Tibial artery (tissue), 4 donors: ENCODE measurements at regions not wholly inside any gene's neighbourhood (a gene's known extent, or its start where the extent isn't known, plus 50 kb on each side); places are given as distances from the start of the nearest gene placed in this dataset.
"Not testable (repeated sequence)": the region's sequence is repeated elsewhere in the genome, so short reads cannot be mapped to it uniquely, and the experiment has no call there.

Experiments used
- DNase-seq, 2 donors: peaks; one replicate each; pipeline ENCODE4 v3.0.0-alpha.2; 2019
- H3K27ac ChIP-seq, 2 donors: fragments of 200-600 bp; sonication (generic) in 1 of 2; 1 replicate in 1 of 2; 2 replicates in 1 of 2; pipeline ENCODE4 v1.5.1; 2018 to 2019; ENCODE audit warnings: mild to moderate bottlenecking in 1 of 2
- H3K27me3 ChIP-seq, 2 donors: fragments of 200-600 bp; sonication (generic) in 1 of 2; one replicate each; pipeline versions ENCODE4 v1.5.1 to v1.6.0; 2016 to 2019
- H3K36me3 ChIP-seq, 3 donors: fragments of 200-600 bp; sonication (generic) in 2 of 3; one replicate each; pipeline ENCODE4 v1.5.1; 2016 to 2019; ENCODE audit warnings: mild to moderate bottlenecking in 2 of 3
- H3K4me1 ChIP-seq, 4 donors: fragments of 200-600 bp; sonication (generic) in 2 of 4; 1 replicate in 3 of 4; 2 replicates in 1 of 4; pipeline ENCODE4 v1.5.1; 2016 to 2019
- H3K4me3 ChIP-seq, 2 donors: fragments of 200-600 bp; sonication (generic) in 1 of 2; 1 replicate in 1 of 2; 2 replicates in 1 of 2; pipeline ENCODE4 v1.5.1; 2018 to 2019; ENCODE audit warnings: mild to moderate bottlenecking in 2 of 2
- H3K9me3 ChIP-seq, 3 donors: fragments of 200-600 bp; sonication (generic) in 1 of 3; one replicate each; pipeline ENCODE4 v1.5.1; 2016 to 2019
- intact Hi-C: fragments of 100-400 bp; cut with DNase I; formaldehyde crosslinking; loops from one replicate; pipeline ENCODE4 v1.15.0; 2023; ENCODE audit warnings: low total_unique reads
- TF ChIP-seq, protein P1 (sequence below), 2 experiments: fragments of 200-600 bp in 1 of 2; fragments of 450-650 bp in 1 of 2; IDR thresholded peaks; one replicate each; pipeline ENCODE4 v1.5.1; 2017 to 2019; ENCODE audit warnings: antibody characterized with exemption in 2 of 2, mild to moderate bottlenecking in 1 of 2, moderate library complexity in 1 of 2

GRCh38 chrX:552496-552895, 78.1 kb upstream of the SHOX start:
- intact Hi-C loops: no loop called here
- Histone ChIP-seq H3K4me1 (no peaks in the 10 kb centered on the region), H3K27ac (no peak overlapping the region), H3K36me3 (no peaks in the 10 kb centered on the region), H3K27me3 (no peaks in the 10 kb centered on the region), H3K9me3 (no peaks in the 10 kb centered on the region), H3K4me3 (no peak overlapping the region)
- TF ChIP-seq, protein P1, sequence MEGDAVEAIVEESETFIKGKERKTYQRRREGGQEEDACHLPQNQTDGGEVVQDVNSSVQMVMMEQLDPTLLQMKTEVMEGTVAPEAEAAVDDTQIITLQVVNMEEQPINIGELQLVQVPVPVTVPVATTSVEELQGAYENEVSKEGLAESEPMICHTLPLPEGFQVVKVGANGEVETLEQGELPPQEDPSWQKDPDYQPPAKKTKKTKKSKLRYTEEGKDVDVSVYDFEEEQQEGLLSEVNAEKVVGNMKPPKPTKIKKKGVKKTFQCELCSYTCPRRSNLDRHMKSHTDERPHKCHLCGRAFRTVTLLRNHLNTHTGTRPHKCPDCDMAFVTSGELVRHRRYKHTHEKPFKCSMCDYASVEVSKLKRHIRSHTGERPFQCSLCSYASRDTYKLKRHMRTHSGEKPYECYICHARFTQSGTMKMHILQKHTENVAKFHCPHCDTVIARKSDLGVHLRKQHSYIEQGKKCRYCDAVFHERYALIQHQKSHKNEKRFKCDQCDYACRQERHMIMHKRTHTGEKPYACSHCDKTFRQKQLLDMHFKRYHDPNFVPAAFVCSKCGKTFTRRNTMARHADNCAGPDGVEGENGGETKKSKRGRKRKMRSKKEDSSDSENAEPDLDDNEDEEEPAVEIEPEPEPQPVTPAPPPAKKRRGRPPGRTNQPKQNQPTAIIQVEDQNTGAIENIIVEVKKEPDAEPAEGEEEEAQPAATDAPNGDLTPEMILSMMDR (IDR thresholded peaks at IDR 0.05): no peak
- no peak for DNase-seq

- no peaks in the 10 kb centered on the region for H3K36me3 ChIP-seq
- H3K9me3 ChIP-seq: no peaks in the 10 kb centered on the region
- H3K4me1 ChIP-seq: no peaks in the 10 kb centered on the region
- DNase-seq: no peak
- no peaks in the 10 kb centered on the region for H3K27me3 ChIP-seq
- H3K27ac ChIP-seq: no peak overlapping the region
- TF ChIP-seq, protein P1 (IDR thresholded peaks at IDR 0.05): no peak
- intact Hi-C loops: no loop called here
- H3K4me3 ChIP-seq: no peak overlapping the region
Measured at GRCh38 chrX:554271-554670, 76.3 kb upstream of the SHOX start.

DNA sequence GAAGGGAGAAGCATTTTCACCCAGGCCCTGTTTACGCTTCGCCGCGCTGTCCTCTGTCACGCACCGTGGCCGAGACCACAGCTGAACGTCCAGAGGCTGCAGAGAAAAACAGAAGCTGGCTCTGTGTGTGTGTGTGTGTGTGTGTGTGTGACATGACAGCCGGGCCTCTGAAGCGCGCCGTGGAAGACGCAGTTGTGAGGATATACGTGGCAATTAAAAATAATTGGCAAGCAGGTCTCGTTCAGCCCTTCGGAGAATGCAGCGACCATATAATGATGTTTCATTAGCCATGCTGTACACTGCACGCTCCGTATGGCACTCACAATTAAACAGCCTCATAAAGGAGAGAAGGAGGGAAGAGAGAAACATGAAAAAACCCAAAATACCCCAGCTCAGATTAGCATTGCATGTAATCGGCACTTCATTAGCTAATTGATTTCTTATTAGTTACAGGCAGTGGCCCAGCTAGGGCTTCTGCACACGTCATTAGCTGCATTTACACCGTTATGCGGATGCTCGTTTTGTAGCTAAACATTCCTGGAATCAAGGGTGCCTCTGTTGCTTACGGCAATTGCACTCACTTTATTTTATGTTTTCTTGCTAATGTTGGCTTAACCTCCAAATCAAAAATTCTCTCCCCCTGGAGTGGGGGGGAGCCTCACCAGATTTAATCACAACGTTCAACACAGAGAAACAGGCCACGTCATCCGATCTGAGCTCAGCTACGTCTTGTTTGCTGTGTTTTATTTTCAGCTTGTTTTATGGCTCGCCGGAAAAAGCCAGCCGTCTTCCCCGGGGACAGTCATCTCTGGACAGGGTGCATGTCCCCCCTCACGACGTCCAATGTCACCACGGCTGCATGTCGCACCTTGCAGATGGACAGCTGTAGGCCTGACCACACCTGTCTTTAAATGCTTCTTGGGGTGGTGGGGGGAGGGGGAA, 74.6 kb upstream of the SHOX start:
- Histone ChIP-seq H3K36me3 (no peaks in the 10 kb centered on the region), H3K9me3 (no peaks in the 10 kb centered on the region), H3K4me3 (no peak overlapping the region), H3K4me1 (no peaks in the 10 kb centered on the region), H3K27ac (no peak overlapping the region), H3K27me3 (no peaks in the 10 kb centered on the region)
- TF ChIP-seq, protein P1 (IDR thresholded peaks at IDR 0.05): no peak
- DNase-seq: no peak
- intact Hi-C loops: no loop called here

GRCh38 chrX:557601-558000, 73.0 kb upstream of the SHOX start:
- H3K27ac ChIP-seq, H3K9me3 ChIP-seq, DNase-seq, intact Hi-C loops, H3K4me1 ChIP-seq, H3K27me3 ChIP-seq, H3K36me3 ChIP-seq, H3K4me3 ChIP-seq: not testable (repeated sequence)

GRCh38 chrX:559282-559681, 71.3 kb upstream of the SHOX start:
- intact Hi-C loops, H3K4me1 ChIP-seq, H3K4me3 ChIP-seq, H3K9me3 ChIP-seq, H3K27ac ChIP-seq, H3K36me3 ChIP-seq, DNase-seq, H3K27me3 ChIP-seq: not testable (repeated sequence)

DNA sequence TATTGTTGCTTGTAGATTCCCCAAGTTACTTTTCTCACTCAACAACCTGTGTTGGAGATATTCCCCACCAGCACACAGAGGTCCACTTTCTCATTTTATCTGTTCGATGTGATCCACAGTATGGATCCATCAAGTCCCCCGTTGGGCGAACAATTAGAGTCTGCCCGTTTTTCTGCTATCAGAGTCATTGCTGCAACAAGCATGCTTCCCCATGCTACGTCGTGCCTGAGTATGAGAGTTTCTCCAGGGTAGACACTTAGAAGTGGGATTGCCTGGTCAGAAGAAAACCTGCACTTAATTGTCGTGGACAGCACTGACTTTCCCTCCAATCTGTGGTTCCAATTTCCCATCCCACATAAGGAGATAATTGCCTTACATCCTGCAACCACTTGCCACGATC, 62.7 kb upstream of the SHOX start:
- no peaks in the 10 kb centered on the region for H3K4me1 ChIP-seq
- TF ChIP-seq, protein P1 (IDR thresholded peaks at IDR 0.05): no peak
- H3K27me3 ChIP-seq: no peaks in the 10 kb centered on the region
- H3K4me3 ChIP-seq: no peak overlapping the region
- DNase-seq: no peak
- intact Hi-C loops: no loop called here
- H3K9me3 ChIP-seq: no peaks in the 10 kb centered on the region
- H3K27ac ChIP-seq: no peak overlapping the region
- H3K36me3 ChIP-seq: no peaks in the 10 kb centered on the region
